GM21423 (cell line): ENCODE measurements at regions not wholly inside any gene's neighbourhood (a gene's known extent, or its start where the extent isn't known, plus 50 kb on each side); places are given as distances from the start of the nearest gene placed in this dataset.

Source experiments
- ATAC-seq: cut with Tn5 transposase; IDR thresholded peaks from one replicate; pipeline ENCODE4 v1.9.1; 2021; ENCODE audit warnings: mild to moderate bottlenecking, moderate library complexity; ENCODE audit not compliant: unreplicated experiment

- ATAC-seq, result no peak
Observed at GRCh38 chr2:181300600-181301291, 156.4 kb upstream of the ITGA4 start.

GRCh38 chr2:181304011-181304844 lies 153.0 kb upstream of the ITGA4 start:
- ATAC-seq, result peak; percentile 33

- ATAC-seq, result peak; percentile 80
Observed at GRCh38 chr2:181305301-181306123, 151.7 kb upstream of the ITGA4 start.

GRCh38 chr2:181306785-181307184 lies 150.4 kb upstream of the ITGA4 start:
- ATAC-seq, result peak; percentile 17

GRCh38 chr2:181307203-181307991 lies 149.8 kb upstream of the ITGA4 start:
- ATAC-seq, result no peak

- ATAC-seq, result no peak
Observed at GRCh38 chr2:181308766-181309515, 148.2 kb upstream of the ITGA4 start.

GRCh38 chr2:181309586-181309985 lies 147.6 kb upstream of the ITGA4 start:
- ATAC-seq, result no peak

GRCh38 chr2:181310967-181311366 lies 146.2 kb upstream of the ITGA4 start:
- no peak for ATAC-seq

GRCh38 chr2:181311837-181312236 lies 145.3 kb upstream of the ITGA4 start:
- no peak for ATAC-seq

- ATAC-seq, result peak; percentile 85
Observed at GRCh38 chr2:181312515-181312927, 144.7 kb upstream of the ITGA4 start.

GRCh38 chr2:181313845-181314244 lies 143.3 kb upstream of the ITGA4 start:
- ATAC-seq, result peak; percentile 22

- ATAC-seq, result no peak
Observed at GRCh38 chr2:181314551-181314950, 142.6 kb upstream of the ITGA4 start.

- ATAC-seq, result no peak
Observed at GRCh38 chr2:181317511-181317910, 139.7 kb upstream of the ITGA4 start.

- no peak for ATAC-seq
Observed at GRCh38 chr2:181318504-181319280, 138.5 kb upstream of the ITGA4 start.

GRCh38 chr2:181319286-181319685 lies 137.9 kb upstream of the ITGA4 start:
- ATAC-seq, result no peak

GRCh38 chr2:181320638-181321037 lies 136.5 kb upstream of the ITGA4 start:
- no peak for ATAC-seq

GRCh38 chr2:181324912-181325311 lies 132.3 kb upstream of the ITGA4 start:
- ATAC-seq, result no peak

- no peak for ATAC-seq
Observed at GRCh38 chr2:181326661-181327060, 130.5 kb upstream of the ITGA4 start.

GRCh38 chr2:181330286-181330685 lies 126.9 kb upstream of the ITGA4 start:
- no peak for ATAC-seq
